ENCODE measurements at regions not wholly inside any gene's neighbourhood (a gene's known extent, or its start where the extent isn't known, plus 50 kb on each side); places are given as distances from the start of the nearest gene placed in this dataset.

DNA sequence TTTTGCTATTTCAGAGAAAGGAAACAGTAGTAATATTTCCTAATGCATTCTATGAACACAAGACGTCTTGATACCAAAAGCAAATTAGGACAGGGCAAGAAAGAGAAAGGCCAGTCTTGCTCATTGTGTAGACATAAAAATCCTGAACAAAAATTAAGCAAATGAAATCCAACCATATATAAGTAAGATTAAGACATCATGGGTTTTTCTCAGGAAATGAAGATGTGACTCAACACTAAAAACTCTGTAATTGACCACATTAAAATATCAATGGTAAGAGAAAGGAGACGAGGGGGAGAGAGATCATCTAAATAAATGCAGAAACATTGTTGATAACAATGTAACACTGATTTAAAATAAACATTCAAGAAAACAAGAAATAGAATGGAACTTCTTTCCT lies 205.4 kb downstream of the SOD2 start:
- TF ChIP-seq, protein P1, sequence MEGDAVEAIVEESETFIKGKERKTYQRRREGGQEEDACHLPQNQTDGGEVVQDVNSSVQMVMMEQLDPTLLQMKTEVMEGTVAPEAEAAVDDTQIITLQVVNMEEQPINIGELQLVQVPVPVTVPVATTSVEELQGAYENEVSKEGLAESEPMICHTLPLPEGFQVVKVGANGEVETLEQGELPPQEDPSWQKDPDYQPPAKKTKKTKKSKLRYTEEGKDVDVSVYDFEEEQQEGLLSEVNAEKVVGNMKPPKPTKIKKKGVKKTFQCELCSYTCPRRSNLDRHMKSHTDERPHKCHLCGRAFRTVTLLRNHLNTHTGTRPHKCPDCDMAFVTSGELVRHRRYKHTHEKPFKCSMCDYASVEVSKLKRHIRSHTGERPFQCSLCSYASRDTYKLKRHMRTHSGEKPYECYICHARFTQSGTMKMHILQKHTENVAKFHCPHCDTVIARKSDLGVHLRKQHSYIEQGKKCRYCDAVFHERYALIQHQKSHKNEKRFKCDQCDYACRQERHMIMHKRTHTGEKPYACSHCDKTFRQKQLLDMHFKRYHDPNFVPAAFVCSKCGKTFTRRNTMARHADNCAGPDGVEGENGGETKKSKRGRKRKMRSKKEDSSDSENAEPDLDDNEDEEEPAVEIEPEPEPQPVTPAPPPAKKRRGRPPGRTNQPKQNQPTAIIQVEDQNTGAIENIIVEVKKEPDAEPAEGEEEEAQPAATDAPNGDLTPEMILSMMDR (conservative IDR thresholded peaks at IDR 0.05; ENCODE audit: low read length), result no peak
- no peak for TF ChIP-seq EZH2phosphoT487 (IDR thresholded peaks at IDR 0.05; ENCODE audit: borderline replicate concordance, low read depth, low read length)

Data from OCI-LY7 (cell line).